ENCODE measurements at regions not wholly inside any gene's neighbourhood (a gene's known extent, or its start where the extent isn't known, plus 50 kb on each side); places are given as distances from the start of the nearest gene placed in this dataset.

GRCh38 chr1:95582746-95583145 is 348.7 kb downstream of the RWDD3 start:
- TF ChIP-seq CTCF (IDR thresholded peaks at IDR 0.05; ENCODE audit: insufficient read depth, low read depth, low read length) = no peak
- H3K4me3 ChIP-seq (ENCODE audit: low read depth, low read length) = no peak overlapping the region
- no peak for DNase-seq (ENCODE audit: low read depth)

- no peak for DNase-seq (ENCODE audit: low read depth)
- TF ChIP-seq CTCF (IDR thresholded peaks at IDR 0.05; ENCODE audit: insufficient read depth, low read depth, low read length) = no peak
- H3K4me3 ChIP-seq (ENCODE audit: low read depth, low read length) = no peak overlapping the region
Measured at GRCh38 chr1:95583661-95584210, 349.7 kb downstream of the RWDD3 start.

- no peak for TF ChIP-seq CTCF (IDR thresholded peaks at IDR 0.05; ENCODE audit: insufficient read depth, low read depth, low read length)
- no peak for DNase-seq (ENCODE audit: low read depth)
- no peak overlapping the region for H3K4me3 ChIP-seq (ENCODE audit: low read depth, low read length)
Measured at GRCh38 chr1:95584315-95584714, 350.3 kb downstream of the RWDD3 start.

GRCh38 chr1:95604771-95605170 is 370.8 kb downstream of the RWDD3 start:
- no peak for DNase-seq (ENCODE audit: low read depth)
- no peak for TF ChIP-seq CTCF (IDR thresholded peaks at IDR 0.05; ENCODE audit: insufficient read depth, low read depth, low read length)
- no peak overlapping the region for H3K4me3 ChIP-seq (ENCODE audit: low read depth, low read length)

- H3K4me3 ChIP-seq (ENCODE audit: low read depth, low read length) = no peak overlapping the region
- no peak for TF ChIP-seq CTCF (IDR thresholded peaks at IDR 0.05; ENCODE audit: insufficient read depth, low read depth, low read length)
- no peak for DNase-seq (ENCODE audit: low read depth)
Measured at GRCh38 chr1:95614197-95614596, 380.2 kb downstream of the RWDD3 start.

GRCh38 chr1:95615421-95615820 is 381.4 kb downstream of the RWDD3 start:
- DNase-seq (ENCODE audit: low read depth) = no peak
- TF ChIP-seq CTCF (IDR thresholded peaks at IDR 0.05; ENCODE audit: insufficient read depth, low read depth, low read length) = no peak
- no peak overlapping the region for H3K4me3 ChIP-seq (ENCODE audit: low read depth, low read length)

GRCh38 chr1:95620076-95620475 is 386.1 kb downstream of the RWDD3 start:
- TF ChIP-seq CTCF (IDR thresholded peaks at IDR 0.05; ENCODE audit: insufficient read depth, low read depth, low read length) = no peak
- DNase-seq (ENCODE audit: low read depth) = no peak
- no peak overlapping the region for H3K4me3 ChIP-seq (ENCODE audit: low read depth, low read length)
